Progenitor cell of endocrine pancreas (in vitro differentiated cells): ENCODE measurements at regions not wholly inside any gene's neighbourhood (a gene's known extent, or its start where the extent isn't known, plus 50 kb on each side); places are given as distances from the start of the nearest gene placed in this dataset.

ENCODE experiments used
- DNase-seq: peaks from one replicate; pipeline ENCODE4 v3.0.0; 2021; ENCODE audit warnings: low spot score; ENCODE audit not compliant: unreplicated experiment
- H3K27ac Mint-ChIP-seq: 2 replicates; pipeline ENCODE4 v1.8.0; 2021; ENCODE audit warnings: mild to moderate bottlenecking, moderate library complexity, mixed read lengths
- H3K27me3 Mint-ChIP-seq: 2 replicates; pipeline ENCODE4 v1.8.0; 2021; ENCODE audit warnings: mixed read lengths
- H3K36me3 Mint-ChIP-seq: 2 replicates; pipeline ENCODE4 v1.8.0; 2022; ENCODE audit warnings: mixed read lengths; ENCODE audit not compliant: insufficient read depth
- H3K4me1 Mint-ChIP-seq: 2 replicates; pipeline ENCODE4 v1.8.0; 2021; ENCODE audit warnings: low read depth, mixed read lengths
- H3K4me3 Mint-ChIP-seq: 2 replicates; pipeline ENCODE4 v1.8.0; 2021; ENCODE audit warnings: low read depth, mild to moderate bottlenecking, moderate library complexity, mixed read lengths
- H3K9me3 Mint-ChIP-seq: 2 replicates; pipeline ENCODE4 v1.8.0; 2021; ENCODE audit warnings: low read depth, mixed read lengths
- CTCF ChIP-seq: fragments of 200-600 bp; sonication (generic); IDR thresholded peaks from one replicate; pipeline ENCODE4 v1.5.0; 2021; ENCODE audit warnings: antibody characterized with exemption, mild to moderate bottlenecking; ENCODE audit not compliant: unreplicated experiment

GRCh38 chr14:82421286-82421685 lies 887.6 kb upstream of the SEL1L start:
- DNase-seq, result no peak
- Mint-ChIP-seq H3K27ac (no peak overlapping the region), H3K4me1 (no peaks in the 10 kb centered on the region), H3K9me3 (peaks cover 21% of the 10 kb centered on the region), H3K36me3 (no peaks in the 10 kb centered on the region), H3K27me3 (no peaks in the 10 kb centered on the region), H3K4me3 (no peak overlapping the region)
- no peak for TF ChIP-seq CTCF

GRCh38 chr14:82422230-82422629 lies 888.6 kb upstream of the SEL1L start:
- Mint-ChIP-seq H3K27ac (no peak overlapping the region), H3K4me1 (no peaks in the 10 kb centered on the region), H3K4me3 (no peak overlapping the region), H3K36me3 (no peaks in the 10 kb centered on the region), H3K9me3 (peaks cover 15% of the 10 kb centered on the region), H3K27me3 (no peaks in the 10 kb centered on the region)
- no peak for DNase-seq
- TF ChIP-seq CTCF, result no peak

- H3K4me1 Mint-ChIP-seq, result no peaks in the 10 kb centered on the region
- H3K4me3 Mint-ChIP-seq, result no peak overlapping the region
- no peaks in the 10 kb centered on the region for H3K36me3 Mint-ChIP-seq
- no peaks in the 10 kb centered on the region for H3K27me3 Mint-ChIP-seq
- no peak overlapping the region for H3K27ac Mint-ChIP-seq
- no peak for DNase-seq
- no peaks in the 10 kb centered on the region for H3K9me3 Mint-ChIP-seq
- no peak for TF ChIP-seq CTCF
Observed at GRCh38 chr14:82425261-82425660, 891.6 kb upstream of the SEL1L start.

DNA sequence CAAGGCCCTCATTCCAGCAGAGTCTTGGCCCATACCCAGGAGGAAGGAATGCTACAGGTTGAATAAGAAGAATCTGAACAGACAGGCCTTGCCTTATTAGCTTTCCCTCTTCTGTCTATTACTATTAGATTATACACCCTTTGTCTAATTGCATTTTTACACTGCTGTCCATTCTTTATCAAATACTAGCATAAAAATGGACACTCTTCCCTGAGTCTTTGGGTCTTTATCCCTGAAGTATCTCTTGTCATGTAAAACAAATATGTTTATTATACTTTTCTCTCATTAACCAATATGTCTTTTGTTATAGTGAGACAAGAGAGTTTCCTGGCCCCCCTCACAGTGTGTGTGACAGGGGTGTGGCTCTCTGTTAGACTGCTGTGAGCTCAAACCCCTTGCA lies 897.4 kb upstream of the SEL1L start:
- no peak for TF ChIP-seq CTCF
- Mint-ChIP-seq H3K4me1 (no peaks in the 10 kb centered on the region), H3K4me3 (no peak overlapping the region), H3K9me3 (no peaks in the 10 kb centered on the region), H3K27me3 (no peaks in the 10 kb centered on the region), H3K36me3 (no peaks in the 10 kb centered on the region), H3K27ac (no peak overlapping the region)
- no peak for DNase-seq

DNA sequence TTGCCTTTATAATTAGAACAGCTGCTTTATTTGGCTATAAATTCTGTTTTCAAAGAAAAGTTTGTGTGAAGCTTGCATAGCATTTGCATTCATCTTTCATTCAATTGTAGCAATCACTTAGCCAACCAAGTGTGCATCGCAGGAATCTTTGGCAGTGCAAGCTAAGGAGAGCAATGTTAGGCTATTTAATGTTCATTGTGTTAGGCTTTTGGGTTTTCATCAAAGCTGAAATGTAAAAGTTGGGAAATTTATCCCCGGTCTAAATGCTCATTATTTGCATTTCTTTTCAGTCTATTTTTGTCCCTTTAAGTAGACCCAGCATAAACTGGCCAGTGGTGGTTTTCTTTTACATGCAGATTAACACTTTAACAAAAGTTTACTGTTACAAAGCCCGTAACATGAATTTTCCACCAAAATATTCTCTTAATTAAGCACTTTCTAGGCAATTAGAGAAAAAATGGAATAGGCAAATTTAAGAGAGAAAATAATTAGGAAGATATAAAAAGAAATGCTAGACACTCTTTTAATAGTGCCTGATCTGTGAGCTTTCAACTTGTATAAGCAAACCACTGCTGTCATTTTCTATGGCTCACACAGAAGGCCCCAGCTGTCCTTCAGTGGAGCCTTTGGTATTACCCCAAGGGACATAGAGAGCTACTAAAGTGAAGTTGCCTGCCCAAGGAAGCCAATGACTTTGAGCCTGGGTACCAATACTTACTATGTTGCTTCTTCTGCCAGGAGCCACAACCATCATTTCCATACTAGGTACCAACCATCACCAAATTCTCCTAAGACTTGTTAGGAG lies 898.9 kb upstream of the SEL1L start:
- no peaks in the 10 kb centered on the region for H3K27me3 Mint-ChIP-seq
- DNase-seq, result no peak
- no peak for TF ChIP-seq CTCF
- H3K36me3 Mint-ChIP-seq, result no peaks in the 10 kb centered on the region
- no peaks in the 10 kb centered on the region for H3K4me1 Mint-ChIP-seq
- H3K4me3 Mint-ChIP-seq, result no peak overlapping the region
- no peak overlapping the region for H3K27ac Mint-ChIP-seq
- no peaks in the 10 kb centered on the region for H3K9me3 Mint-ChIP-seq
